ENCODE measurements at regions not wholly inside any gene's neighbourhood (a gene's known extent, or its start where the extent isn't known, plus 50 kb on each side); places are given as distances from the start of the nearest gene placed in this dataset.

- TF ChIP-seq JUND (IDR thresholded peaks at IDR 0.05) (no peak), CTCF (IDR thresholded peaks at IDR 0.05 in 2 of 3, conservative IDR thresholded peaks at IDR 0.05 in 1 of 3; ENCODE audit: borderline replicate concordance in 1 of 3, insufficient read depth in 1 of 3, low read depth in 2 of 3, low read length in 2 of 3) (no peak), POLR2A (IDR thresholded peaks at IDR 0.05; ENCODE audit: borderline replicate concordance, extremely low read depth, insufficient read depth, insufficient read length) (no peak), POLR2AphosphoS5 (IDR thresholded peaks at IDR 0.05; ENCODE audit: low read depth, low read length) (no peak), SP1 (IDR thresholded peaks at IDR 0.05; ENCODE audit: low read depth) (no peak), ATF3 (IDR thresholded peaks at IDR 0.05) (no peak), ZNF274 (IDR thresholded peaks at IDR 0.05; ENCODE audit: low read depth, low read length) (no peak), SRF (IDR thresholded peaks at IDR 0.05; ENCODE audit: low read depth) (no peak), YY1 (IDR thresholded peaks at IDR 0.05; ENCODE audit: extremely low read depth, insufficient replicate concordance, low read depth, low read length) (no peak), MAX (IDR thresholded peaks at IDR 0.05) (no peak), EGR1 (IDR thresholded peaks at IDR 0.05; ENCODE audit: low read depth) (no peak), FOSL1 (IDR thresholded peaks at IDR 0.05; ENCODE audit: low read depth) (no peak), EZH2phosphoT487 (IDR thresholded peaks at IDR 0.05; ENCODE audit: borderline replicate concordance) (no peak)
Observed at GRCh38 chr6:22363714-22364239, 66.9 kb upstream of the PRL start.

Measured in HCT116 (cell line).